ENCODE measurements at regions not wholly inside any gene's neighbourhood (a gene's known extent, or its start where the extent isn't known, plus 50 kb on each side); places are given as distances from the start of the nearest gene placed in this dataset.
A peak's percentile ranks its signal among the peaks of the same experiment; 100 is the strongest.
"Not testable (repeated sequence)": the region's sequence is repeated elsewhere in the genome, so short reads cannot be mapped to it uniquely, and the experiment has no call there.

DNA sequence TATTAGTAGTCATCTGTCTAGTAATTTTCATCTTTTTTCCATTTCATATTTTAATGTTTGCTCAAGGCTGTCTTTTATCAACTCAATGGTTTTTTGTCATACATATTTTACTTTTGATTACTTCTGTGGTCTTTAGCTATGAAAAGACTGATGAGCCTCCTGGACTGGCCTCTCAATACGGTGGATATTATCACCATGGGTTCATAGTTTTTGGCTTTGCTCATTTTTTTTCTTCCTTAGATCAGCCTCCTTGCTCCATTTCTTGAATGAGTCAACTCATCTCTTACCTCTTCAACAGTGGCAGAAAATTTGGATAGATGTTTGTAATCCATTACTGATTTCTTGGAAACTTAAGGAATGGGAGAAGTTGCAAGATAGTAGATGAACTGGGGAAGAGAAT lies 80.1 kb upstream of the ELOVL5 start:
- H3K27ac Mint-ChIP-seq (ENCODE audit: low read depth) = peak overlapping the region; percentile 61
- H3K27me3 Mint-ChIP-seq = no peaks in the 10 kb centered on the region
- DNase-seq (ENCODE audit: low spot score in 2 of 2) (no peak), ATAC-seq (replicated peaks; ENCODE audit: extremely low read depth, poor library complexity, severe bottlenecking) (no peak)
- no peaks in the 10 kb centered on the region for H3K9me3 Mint-ChIP-seq
- H3K4me3 Mint-ChIP-seq = no peak overlapping the region
- H3K36me3 Mint-ChIP-seq (ENCODE audit: insufficient read depth) = no peaks in the 10 kb centered on the region
- peaks cover 31% of the 10 kb centered on the region for H3K4me1 Mint-ChIP-seq

DNA sequence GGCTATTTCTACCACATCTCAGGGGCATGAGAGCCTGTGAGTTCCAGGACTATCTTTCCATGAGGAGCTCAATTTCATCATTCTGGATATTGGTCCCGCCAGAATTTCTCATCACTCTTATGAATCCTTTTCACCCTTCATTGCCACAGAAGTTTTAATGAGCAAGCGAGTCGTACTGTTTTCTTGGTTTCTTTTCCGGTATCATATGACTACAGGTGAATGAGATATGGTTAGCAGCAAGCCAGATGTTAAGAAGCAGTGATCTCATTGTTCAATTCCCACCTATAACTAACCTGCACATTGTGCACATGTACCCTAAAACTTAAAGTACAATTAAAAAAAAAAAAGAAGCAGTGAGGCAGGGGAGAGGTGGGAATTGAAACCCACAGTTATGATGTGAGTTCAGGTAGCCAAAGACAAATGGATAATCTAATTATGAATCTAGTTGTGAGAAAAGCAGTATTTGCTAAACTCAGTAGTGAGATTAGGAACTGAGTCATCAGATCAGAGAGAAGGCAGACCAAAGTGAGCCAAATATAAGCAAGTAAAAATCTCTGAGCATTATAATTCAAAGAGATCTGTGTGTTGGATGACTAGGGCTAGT lies 78.0 kb upstream of the ELOVL5 start:
- ATAC-seq (replicated peaks; ENCODE audit: extremely low read depth, poor library complexity, severe bottlenecking) (no peak), DNase-seq (ENCODE audit: low spot score in 2 of 2) (no peak)
- Mint-ChIP-seq H3K36me3 (ENCODE audit: insufficient read depth) (no peaks in the 10 kb centered on the region), H3K4me1 (peaks cover 28% of the 10 kb centered on the region), H3K4me3 (no peak overlapping the region), H3K27me3 (no peaks in the 10 kb centered on the region), H3K9me3 (no peaks in the 10 kb centered on the region), H3K27ac (ENCODE audit: low read depth) (peak overlapping the region; percentile 12)

DNA sequence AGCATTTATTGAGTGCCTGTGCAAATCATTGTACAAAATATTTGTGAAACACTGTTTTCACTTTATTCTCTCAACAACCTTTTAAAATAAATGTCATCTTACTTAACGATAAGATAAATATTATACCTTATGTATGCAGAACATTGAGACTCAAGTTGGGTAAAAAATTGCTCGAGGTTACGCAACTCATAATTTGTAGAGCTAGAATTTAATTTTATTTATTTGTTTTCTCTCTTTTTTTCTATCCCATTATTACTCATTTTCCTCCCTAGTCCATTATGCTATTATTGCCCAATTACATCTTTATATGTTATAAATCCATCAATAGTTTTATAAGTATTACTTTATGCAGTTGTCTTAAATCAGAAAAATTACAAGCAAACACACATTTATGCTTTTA lies 77.4 kb upstream of the ELOVL5 start:
- Mint-ChIP-seq H3K36me3 (ENCODE audit: insufficient read depth) (no peaks in the 10 kb centered on the region), H3K27me3 (no peaks in the 10 kb centered on the region), H3K4me1 (peaks cover 25% of the 10 kb centered on the region), H3K9me3 (no peaks in the 10 kb centered on the region), H3K4me3 (no peak overlapping the region), H3K27ac (ENCODE audit: low read depth) (peak overlapping the region; percentile 12)
- DNase-seq (ENCODE audit: low spot score in 2 of 2) = no peak
- no peak for ATAC-seq (replicated peaks; ENCODE audit: extremely low read depth, poor library complexity, severe bottlenecking)

DNA sequence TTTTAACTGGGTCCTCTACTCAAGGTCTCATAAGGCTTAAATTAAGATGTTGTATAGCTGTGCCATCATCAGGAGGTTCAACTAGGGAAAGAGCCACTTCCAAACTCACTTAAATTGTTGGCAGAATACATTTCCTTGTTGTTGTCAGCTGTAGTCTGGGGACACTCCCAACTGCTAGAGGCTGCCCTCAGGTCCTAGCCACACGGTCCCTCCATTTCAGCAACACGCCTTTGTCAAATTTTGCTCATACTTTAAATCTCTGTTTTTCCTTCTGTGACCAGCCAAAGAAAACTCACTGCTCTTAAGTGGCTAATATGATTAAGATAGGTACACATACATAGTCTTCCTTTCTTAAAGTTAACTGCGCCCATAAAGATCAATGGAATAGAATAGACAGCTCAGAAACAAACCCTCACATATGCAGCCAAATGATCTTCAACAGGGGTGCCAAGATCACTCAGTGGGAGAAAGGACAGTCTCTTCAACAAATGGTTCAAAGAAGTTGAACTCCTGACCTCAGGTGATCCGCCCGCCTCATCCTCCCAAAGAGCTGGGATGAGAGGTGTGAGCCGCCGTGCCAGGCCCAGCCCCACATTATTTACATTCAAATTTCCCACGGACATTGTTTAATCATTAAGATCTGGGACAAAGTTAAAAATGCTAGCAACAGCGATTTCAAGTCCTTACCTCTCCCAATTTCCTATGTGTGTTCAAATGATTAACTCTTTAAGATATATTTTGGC lies 76.4 kb upstream of the ELOVL5 start:
- no peaks in the 10 kb centered on the region for H3K9me3 Mint-ChIP-seq
- ATAC-seq (replicated peaks; ENCODE audit: extremely low read depth, poor library complexity, severe bottlenecking) (no peak), DNase-seq (ENCODE audit: low spot score in 2 of 2) (no peak)
- no peak overlapping the region for H3K27ac Mint-ChIP-seq (ENCODE audit: low read depth)
- no peak overlapping the region for H3K4me3 Mint-ChIP-seq
- H3K36me3 Mint-ChIP-seq (ENCODE audit: insufficient read depth) = no peaks in the 10 kb centered on the region
- H3K27me3 Mint-ChIP-seq = no peaks in the 10 kb centered on the region
- H3K4me1 Mint-ChIP-seq = peaks cover 23% of the 10 kb centered on the region

DNA sequence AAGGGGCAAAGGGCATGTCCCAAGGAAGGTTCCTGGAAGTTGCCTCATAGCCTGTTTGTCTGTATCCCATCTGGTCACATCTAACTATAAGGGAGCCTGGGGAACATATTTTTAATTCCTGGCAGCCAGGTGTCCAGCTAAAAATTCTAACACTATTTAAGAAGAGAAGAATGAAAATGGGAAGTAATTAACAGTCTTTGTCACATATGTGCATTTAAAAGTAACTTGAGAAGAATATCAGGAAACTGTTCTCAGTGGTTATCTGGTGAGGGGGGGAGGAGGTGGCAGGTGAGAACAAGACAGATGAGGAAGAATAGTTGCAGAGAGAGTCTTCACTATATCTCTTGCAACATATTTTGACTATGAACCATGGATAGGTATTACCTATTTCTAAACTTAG lies 75.5 kb upstream of the ELOVL5 start:
- H3K4me3 Mint-ChIP-seq = no peak overlapping the region
- H3K27ac Mint-ChIP-seq (ENCODE audit: low read depth) = no peak overlapping the region
- DNase-seq (ENCODE audit: low spot score in 2 of 2) (no peak), ATAC-seq (replicated peaks; ENCODE audit: extremely low read depth, poor library complexity, severe bottlenecking) (no peak)
- no peaks in the 10 kb centered on the region for H3K36me3 Mint-ChIP-seq (ENCODE audit: insufficient read depth)
- no peaks in the 10 kb centered on the region for H3K27me3 Mint-ChIP-seq
- no peaks in the 10 kb centered on the region for H3K9me3 Mint-ChIP-seq
- H3K4me1 Mint-ChIP-seq = peaks cover 15% of the 10 kb centered on the region

DNA sequence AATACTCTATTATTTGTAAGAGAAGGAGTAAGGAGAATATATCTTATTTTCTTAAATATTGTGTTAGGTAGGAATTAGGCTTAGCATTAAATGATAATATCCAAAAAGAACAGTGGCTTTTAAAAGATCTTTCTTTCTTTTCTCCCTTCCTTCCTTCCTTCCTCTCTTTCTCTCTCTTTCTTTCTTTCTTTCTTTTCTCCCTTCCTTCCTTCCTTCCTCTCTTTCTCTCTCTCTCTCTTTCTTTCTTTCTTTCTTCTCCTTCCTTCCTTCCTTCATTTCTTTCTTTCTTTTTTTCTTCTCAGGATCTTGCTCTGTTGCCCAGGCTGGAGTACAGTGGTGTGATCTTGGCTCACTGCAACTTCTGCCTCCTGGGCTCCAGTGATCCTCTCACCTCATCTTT lies 74.8 kb upstream of the ELOVL5 start:
- H3K36me3 Mint-ChIP-seq (ENCODE audit: insufficient read depth); H3K4me1 Mint-ChIP-seq; H3K4me3 Mint-ChIP-seq; H3K27me3 Mint-ChIP-seq; H3K9me3 Mint-ChIP-seq; DNase-seq (ENCODE audit: low spot score in 2 of 2); ATAC-seq (replicated peaks; ENCODE audit: extremely low read depth, poor library complexity, severe bottlenecking): not testable (repeated sequence)
- H3K27ac Mint-ChIP-seq (ENCODE audit: low read depth) = peak overlapping the region; percentile 79

DNA sequence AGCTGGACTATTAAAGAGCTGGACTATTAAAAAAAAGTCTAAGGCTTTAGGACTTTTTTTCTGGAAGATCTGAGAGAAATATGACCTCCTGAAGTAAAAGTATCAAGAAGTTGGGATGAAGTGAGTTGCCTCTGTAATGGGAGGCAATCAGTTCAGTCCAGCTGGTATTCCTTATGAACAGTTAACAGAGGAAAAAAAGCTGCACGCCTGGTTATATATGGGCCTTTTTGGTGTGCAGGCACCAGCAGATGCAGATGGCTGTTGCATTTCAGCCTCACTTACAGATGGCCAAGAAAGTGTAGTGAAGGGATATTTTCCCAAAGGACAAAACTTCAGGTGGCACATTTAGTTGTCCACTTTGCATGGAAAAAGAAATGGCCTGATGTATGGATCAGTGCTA lies 70.3 kb upstream of the ELOVL5 start:
- DNase-seq (ENCODE audit: low spot score in 2 of 2) = no peak
- no peaks in the 10 kb centered on the region for H3K9me3 Mint-ChIP-seq
- H3K4me1 Mint-ChIP-seq = no peaks in the 10 kb centered on the region
- no peak overlapping the region for H3K4me3 Mint-ChIP-seq
- no peaks in the 10 kb centered on the region for H3K36me3 Mint-ChIP-seq (ENCODE audit: insufficient read depth)
- H3K27me3 Mint-ChIP-seq = no peaks in the 10 kb centered on the region
- no peak overlapping the region for H3K27ac Mint-ChIP-seq (ENCODE audit: low read depth)
- no peak for ATAC-seq (replicated peaks; ENCODE audit: extremely low read depth, poor library complexity, severe bottlenecking)

DNA sequence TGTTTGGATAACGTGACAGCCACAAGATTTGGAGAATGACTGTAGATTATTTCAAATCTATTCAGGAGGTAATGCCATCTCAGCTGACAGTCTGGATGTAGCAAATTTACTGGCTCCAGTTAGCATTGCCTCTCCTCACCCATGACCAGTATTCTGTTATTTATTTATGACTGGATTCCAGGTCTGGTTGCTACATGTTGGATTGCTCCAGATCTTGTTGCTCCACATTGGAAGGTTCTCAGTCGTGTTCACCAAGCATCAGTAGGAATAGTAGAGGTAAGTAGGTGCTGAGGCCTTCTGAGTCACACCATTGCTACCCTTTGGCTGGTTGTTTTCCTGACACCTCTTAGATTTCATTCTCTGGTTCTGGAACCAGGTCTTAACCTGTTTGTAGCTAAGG lies 69.5 kb upstream of the ELOVL5 start:
- Mint-ChIP-seq H3K36me3 (ENCODE audit: insufficient read depth) (no peaks in the 10 kb centered on the region), H3K9me3 (no peaks in the 10 kb centered on the region)

DNA sequence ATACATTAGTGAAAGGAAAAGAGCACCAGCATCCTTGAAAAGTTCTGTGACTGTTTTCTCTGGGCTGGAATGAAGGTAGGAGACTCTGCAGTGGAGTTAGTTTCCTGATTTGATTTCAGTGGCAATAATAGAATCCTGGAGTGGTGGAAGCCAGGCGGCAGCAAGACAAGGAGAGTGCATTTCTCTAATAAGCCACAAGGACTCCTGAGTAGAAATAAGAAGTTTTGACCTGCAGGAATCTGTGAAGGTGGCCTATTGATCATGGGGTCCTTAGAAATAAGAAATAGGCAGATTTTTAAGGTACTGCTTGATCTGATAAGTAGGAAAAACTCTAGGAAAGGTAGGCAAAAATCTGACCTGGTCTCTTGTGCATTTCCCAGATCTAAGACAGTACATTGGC lies 68.4 kb upstream of the ELOVL5 start:
- H3K4me3 Mint-ChIP-seq = no peak overlapping the region
- no peaks in the 10 kb centered on the region for H3K27me3 Mint-ChIP-seq
- H3K4me1 Mint-ChIP-seq = no peaks in the 10 kb centered on the region
- DNase-seq (ENCODE audit: low spot score in 2 of 2) = no peak
- no peak overlapping the region for H3K27ac Mint-ChIP-seq (ENCODE audit: low read depth)
- ATAC-seq (replicated peaks; ENCODE audit: extremely low read depth, poor library complexity, severe bottlenecking) = no peak
- no peaks in the 10 kb centered on the region for H3K36me3 Mint-ChIP-seq (ENCODE audit: insufficient read depth)
- no peaks in the 10 kb centered on the region for H3K9me3 Mint-ChIP-seq

More for the DNA sequence above, 69.5 kb upstream of the ELOVL5 start:
- no peak for DNase-seq (ENCODE audit: low spot score in 2 of 2)
- ATAC-seq (replicated peaks; ENCODE audit: extremely low read depth, poor library complexity, severe bottlenecking) = no peak
- H3K4me1 Mint-ChIP-seq = no peaks in the 10 kb centered on the region
- H3K27ac Mint-ChIP-seq (ENCODE audit: low read depth) = no peak overlapping the region
- no peaks in the 10 kb centered on the region for H3K27me3 Mint-ChIP-seq
- H3K4me3 Mint-ChIP-seq = no peak overlapping the region

DNA sequence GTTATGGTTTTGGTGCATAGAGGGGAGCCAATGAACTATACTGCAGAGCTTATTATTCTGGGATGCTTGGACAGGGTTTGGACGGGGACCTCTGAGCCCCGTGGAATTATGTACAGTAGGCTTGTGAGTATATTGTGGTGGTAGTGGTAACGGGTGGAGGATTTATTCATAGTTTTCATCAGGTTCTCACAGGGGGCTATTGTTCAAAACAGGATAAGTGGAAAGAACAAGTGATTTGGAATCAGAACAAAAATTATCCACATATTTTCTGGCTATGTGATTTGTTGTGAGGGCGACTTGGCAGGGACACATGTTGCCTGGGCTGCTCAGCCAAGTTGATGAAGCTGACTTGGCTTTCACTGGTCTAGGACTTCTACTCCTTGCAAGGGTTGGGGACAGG lies 64.6 kb upstream of the ELOVL5 start:
- H3K4me3 Mint-ChIP-seq = no peak overlapping the region
- ATAC-seq (replicated peaks; ENCODE audit: extremely low read depth, poor library complexity, severe bottlenecking) (no peak), DNase-seq (ENCODE audit: low spot score in 2 of 2) (no peak)
- H3K36me3 Mint-ChIP-seq (ENCODE audit: insufficient read depth) = no peaks in the 10 kb centered on the region
- H3K27ac Mint-ChIP-seq (ENCODE audit: low read depth) = no peak overlapping the region
- no peaks in the 10 kb centered on the region for H3K4me1 Mint-ChIP-seq
- no peaks in the 10 kb centered on the region for H3K27me3 Mint-ChIP-seq
- H3K9me3 Mint-ChIP-seq = no peaks in the 10 kb centered on the region

DNA sequence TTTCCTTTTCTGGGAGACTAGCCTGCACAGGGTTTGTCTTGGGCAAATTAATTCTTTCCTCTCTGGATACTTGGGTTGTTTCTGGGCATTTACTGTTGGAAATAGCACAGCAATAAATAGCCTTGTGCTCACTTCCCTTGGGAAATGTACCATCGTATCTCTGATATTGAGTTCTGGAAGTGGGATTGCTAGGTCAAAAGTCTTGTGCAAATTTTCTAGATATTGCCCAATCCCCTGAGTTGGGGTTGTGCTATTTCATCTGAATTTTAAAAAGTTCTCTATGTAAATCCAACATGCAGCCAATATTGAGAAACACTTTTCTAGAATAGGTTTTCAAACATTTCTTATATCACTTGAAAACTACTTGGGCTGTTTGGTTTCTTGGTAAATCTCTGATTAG lies 64.0 kb upstream of the ELOVL5 start:
- no peaks in the 10 kb centered on the region for H3K27me3 Mint-ChIP-seq
- DNase-seq (ENCODE audit: low spot score in 2 of 2) (no peak), ATAC-seq (replicated peaks; ENCODE audit: extremely low read depth, poor library complexity, severe bottlenecking) (no peak)
- no peaks in the 10 kb centered on the region for H3K9me3 Mint-ChIP-seq
- H3K4me1 Mint-ChIP-seq = no peaks in the 10 kb centered on the region
- H3K4me3 Mint-ChIP-seq = no peak overlapping the region
- no peak overlapping the region for H3K27ac Mint-ChIP-seq (ENCODE audit: low read depth)
- no peaks in the 10 kb centered on the region for H3K36me3 Mint-ChIP-seq (ENCODE audit: insufficient read depth)

DNA sequence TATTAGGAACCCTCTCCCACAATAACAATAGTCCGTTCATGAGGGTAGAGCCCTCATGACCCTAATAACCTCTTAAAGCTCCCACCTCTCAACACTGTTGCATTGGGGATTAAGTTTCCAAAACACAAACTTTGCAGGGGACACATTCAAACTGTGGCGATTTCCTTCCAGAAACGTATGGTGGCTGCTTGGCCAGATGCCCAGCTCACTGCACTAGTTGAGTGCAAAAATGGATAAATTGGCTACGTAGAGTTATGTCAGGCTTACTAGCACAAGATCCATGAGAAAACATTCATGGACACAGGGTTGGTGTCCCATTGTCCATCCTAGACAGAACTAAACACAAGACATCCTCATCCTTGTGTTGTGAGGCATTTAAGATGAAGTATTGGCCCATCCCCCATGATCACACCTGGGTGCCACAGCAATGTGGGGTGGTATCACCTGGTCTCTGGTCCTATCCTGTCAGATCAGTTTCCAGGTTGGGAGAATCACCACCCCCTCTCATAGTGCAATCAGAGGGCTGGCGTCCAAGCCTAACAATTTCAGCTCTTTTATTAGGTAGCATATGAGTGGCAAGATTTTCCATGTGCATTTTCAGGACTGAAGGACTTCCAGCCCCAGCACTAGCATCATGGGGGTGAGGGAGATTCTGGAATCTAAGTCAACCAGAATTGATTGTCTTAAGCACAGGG lies 63.4 kb upstream of the ELOVL5 start:
- ATAC-seq (replicated peaks; ENCODE audit: extremely low read depth, poor library complexity, severe bottlenecking) = no peak
- no peaks in the 10 kb centered on the region for H3K27me3 Mint-ChIP-seq
- H3K36me3 Mint-ChIP-seq (ENCODE audit: insufficient read depth) = no peaks in the 10 kb centered on the region
- H3K4me3 Mint-ChIP-seq = no peak overlapping the region
- H3K27ac Mint-ChIP-seq (ENCODE audit: low read depth) = no peak overlapping the region
- H3K9me3 Mint-ChIP-seq = no peaks in the 10 kb centered on the region
- H3K4me1 Mint-ChIP-seq = no peaks in the 10 kb centered on the region
- no peak for DNase-seq (ENCODE audit: low spot score in 2 of 2)

DNA sequence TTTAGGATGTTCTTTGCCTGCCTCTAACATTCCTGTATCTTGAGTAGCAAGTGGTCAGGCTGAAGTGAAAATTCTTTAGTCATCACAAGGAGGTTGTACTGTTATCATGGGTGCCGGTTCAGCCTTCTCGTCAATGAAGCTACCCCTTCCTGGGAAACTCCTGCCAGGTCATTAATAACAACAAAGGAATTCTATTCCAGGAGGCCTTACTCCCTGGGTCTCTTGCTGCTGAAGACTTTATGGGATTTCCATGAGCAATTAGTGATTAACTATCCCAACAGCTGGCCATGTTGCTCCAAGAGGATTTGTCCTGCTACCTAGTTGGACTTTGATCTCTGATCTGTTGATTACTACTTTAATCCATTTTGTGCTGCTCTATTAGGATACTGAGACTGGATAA lies 62.7 kb upstream of the ELOVL5 start:
- Mint-ChIP-seq H3K4me1 (no peaks in the 10 kb centered on the region), H3K4me3 (no peak overlapping the region), H3K27ac (ENCODE audit: low read depth) (no peak overlapping the region), H3K36me3 (ENCODE audit: insufficient read depth) (no peaks in the 10 kb centered on the region), H3K9me3 (no peaks in the 10 kb centered on the region), H3K27me3 (no peaks in the 10 kb centered on the region)
- no peak for DNase-seq (ENCODE audit: low spot score in 2 of 2)
- ATAC-seq (replicated peaks; ENCODE audit: extremely low read depth, poor library complexity, severe bottlenecking) = no peak

All from central memory CD8-positive, alpha-beta T cell (primary cell).